ENCODE measurements at regions not wholly inside any gene's neighbourhood (a gene's known extent, or its start where the extent isn't known, plus 50 kb on each side); places are given as distances from the start of the nearest gene placed in this dataset.

- TF ChIP-seq CHD7 (IDR thresholded peaks at IDR 0.05; ENCODE audit: insufficient replicate concordance, low read length) (no peak), ATF2 (IDR thresholded peaks at IDR 0.05; ENCODE audit: low read length) (no peak), EP300 (IDR thresholded peaks at IDR 0.05; ENCODE audit: borderline replicate concordance in 1 of 2, low read depth in 2 of 2, low read length in 2 of 2) (no peak), CHD2 (IDR thresholded peaks at IDR 0.05; ENCODE audit: low read length) (no peak)
Observed at GRCh38 chr4:114146947-114147618, 167.6 kb upstream of the ARSJ start (continued).

All from H1 (cell line).